ENCODE measurements at regions not wholly inside any gene's neighbourhood (a gene's known extent, or its start where the extent isn't known, plus 50 kb on each side); places are given as distances from the start of the nearest gene placed in this dataset.

- Histone ChIP-seq H3K4me1 (ENCODE audit: control insufficient read depth, insufficient read depth, low read length, poor library complexity, severe bottlenecking) (no peaks in the 10 kb centered on the region), H3K36me3 (ENCODE audit: control insufficient read depth, insufficient read depth, low read length) (no peaks in the 10 kb centered on the region), H3K4me3 (ENCODE audit: low read depth, low read length) (no peak overlapping the region), H3K27ac (ENCODE audit: insufficient read depth, low read length, poor library complexity, severe bottlenecking) (no peak overlapping the region), H3K27me3 (ENCODE audit: control insufficient read depth, insufficient read depth, low read length) (no peaks in the 10 kb centered on the region), H3K9me3 (ENCODE audit: control insufficient read depth in 2 of 2, low read length in 2 of 2) (no peaks in the 10 kb centered on the region)
- peaks cover 0 to 4% (median 2%) of the 10 kb centered on the region in 7 donors for H3K9me3 Mint-ChIP-seq
- H3K4me3 Mint-ChIP-seq = no peak overlapping the region
- H3K36me3 Mint-ChIP-seq = no peaks in the 10 kb centered on the region
- H3K27me3 Mint-ChIP-seq = no peaks in the 10 kb centered on the region
- H3K27ac Mint-ChIP-seq = no peak overlapping the region
- no peak for ATAC-seq (ENCODE audit: low read depth in 2 of 2)
- H3K4me1 Mint-ChIP-seq = no peaks in the 10 kb centered on the region
- no peak for DNase-seq
Observed at GRCh38 chr4:14083150-14083549, 455.6 kb upstream of the BOD1L1 start.

- H3K4me1 Mint-ChIP-seq = no peaks in the 10 kb centered on the region
- H3K36me3 Mint-ChIP-seq = no peaks in the 10 kb centered on the region
- H3K27ac Mint-ChIP-seq = no peak overlapping the region
- H3K4me3 Mint-ChIP-seq = no peak overlapping the region
- Histone ChIP-seq H3K36me3 (ENCODE audit: control insufficient read depth, insufficient read depth, low read length) (no peaks in the 10 kb centered on the region), H3K27me3 (ENCODE audit: control insufficient read depth, insufficient read depth, low read length) (no peaks in the 10 kb centered on the region), H3K9me3 (ENCODE audit: control insufficient read depth in 2 of 2, low read length in 2 of 2) (no peaks in the 10 kb centered on the region), H3K27ac (ENCODE audit: insufficient read depth, low read length, poor library complexity, severe bottlenecking) (no peak overlapping the region), H3K4me3 (ENCODE audit: low read depth, low read length) (no peak overlapping the region), H3K4me1 (ENCODE audit: control insufficient read depth, insufficient read depth, low read length, poor library complexity, severe bottlenecking) (no peaks in the 10 kb centered on the region)
- ATAC-seq (ENCODE audit: low read depth in 2 of 2) (no peak), DNase-seq (no peak)
- H3K27me3 Mint-ChIP-seq = no peaks in the 10 kb centered on the region
- peaks cover 0 to 7% (median 2%) of the 10 kb centered on the region in 7 donors for H3K9me3 Mint-ChIP-seq
Observed at GRCh38 chr4:14084598-14084997, 457.1 kb upstream of the BOD1L1 start.

- H3K4me1 ChIP-seq (ENCODE audit: control insufficient read depth, insufficient read depth, low read length, poor library complexity, severe bottlenecking) = no peaks in the 10 kb centered on the region
- H3K36me3 Mint-ChIP-seq = no peaks in the 10 kb centered on the region
Observed at GRCh38 chr4:14087459-14087858, 459.9 kb upstream of the BOD1L1 start.

GRCh38 chr4:14087921-14088320 lies 460.4 kb upstream of the BOD1L1 start:
- Histone ChIP-seq H3K27ac (ENCODE audit: insufficient read depth, low read length, poor library complexity, severe bottlenecking) (no peak overlapping the region), H3K4me1 (ENCODE audit: control insufficient read depth, insufficient read depth, low read length, poor library complexity, severe bottlenecking) (no peaks in the 10 kb centered on the region), H3K36me3 (ENCODE audit: control insufficient read depth, insufficient read depth, low read length) (no peaks in the 10 kb centered on the region), H3K27me3 (ENCODE audit: control insufficient read depth, insufficient read depth, low read length) (no peaks in the 10 kb centered on the region), H3K4me3 (ENCODE audit: low read depth, low read length) (no peak overlapping the region), H3K9me3 (ENCODE audit: control insufficient read depth in 2 of 2, low read length in 2 of 2) (no peaks in the 10 kb centered on the region)
- DNase-seq (no peak), ATAC-seq (ENCODE audit: low read depth in 2 of 2) (no peak)
- no peak overlapping the region for H3K4me3 Mint-ChIP-seq
- H3K27me3 Mint-ChIP-seq = peaks cover 4% of the 10 kb centered on the region
- H3K27ac Mint-ChIP-seq = no peak overlapping the region
- H3K9me3 Mint-ChIP-seq = peaks cover 0 to 12% (median 2%) of the 10 kb centered on the region in 7 donors
- no peaks in the 10 kb centered on the region for H3K36me3 Mint-ChIP-seq
- H3K4me1 Mint-ChIP-seq = no peaks in the 10 kb centered on the region

More at GRCh38 chr4:14087459-14087858, 459.9 kb upstream of the BOD1L1 start:
- no peak overlapping the region for H3K27ac Mint-ChIP-seq
- H3K4me3 Mint-ChIP-seq = no peak overlapping the region
- Histone ChIP-seq H3K9me3 (ENCODE audit: control insufficient read depth in 2 of 2, low read length in 2 of 2) (no peaks in the 10 kb centered on the region), H3K27ac (ENCODE audit: insufficient read depth, low read length, poor library complexity, severe bottlenecking) (no peak overlapping the region), H3K4me3 (ENCODE audit: low read depth, low read length) (no peak overlapping the region), H3K27me3 (ENCODE audit: control insufficient read depth, insufficient read depth, low read length) (no peaks in the 10 kb centered on the region), H3K36me3 (ENCODE audit: control insufficient read depth, insufficient read depth, low read length) (no peaks in the 10 kb centered on the region)
- DNase-seq (no peak), ATAC-seq (ENCODE audit: low read depth in 2 of 2) (no peak)
- H3K4me1 Mint-ChIP-seq = no peaks in the 10 kb centered on the region
- H3K27me3 Mint-ChIP-seq = peaks cover 4% of the 10 kb centered on the region
- H3K9me3 Mint-ChIP-seq = peaks cover 0 to 12% (median 2%) of the 10 kb centered on the region in 7 donors

GRCh38 chr4:14091531-14091930 lies 464.0 kb upstream of the BOD1L1 start:
- ATAC-seq (ENCODE audit: low read depth in 2 of 2) = no peak
- H3K4me3 Mint-ChIP-seq = no peak overlapping the region
- no peak for DNase-seq
- no peaks in the 10 kb centered on the region for H3K36me3 Mint-ChIP-seq
- H3K4me1 Mint-ChIP-seq = no peaks in the 10 kb centered on the region
- H3K9me3 Mint-ChIP-seq = peaks cover 0 to 11% (median 0%) of the 10 kb centered on the region in 7 donors
- no peaks in the 10 kb centered on the region for H3K36me3 ChIP-seq (ENCODE audit: control insufficient read depth, insufficient read depth, low read length)
- no peak overlapping the region for H3K4me3 ChIP-seq (ENCODE audit: low read depth, low read length)
- H3K27me3 Mint-ChIP-seq = peaks cover 4% of the 10 kb centered on the region
- H3K4me1 ChIP-seq (ENCODE audit: control insufficient read depth, insufficient read depth, low read length, poor library complexity, severe bottlenecking) = no peaks in the 10 kb centered on the region
- no peak overlapping the region for H3K27ac Mint-ChIP-seq
- no peaks in the 10 kb centered on the region for H3K27me3 ChIP-seq (ENCODE audit: control insufficient read depth, insufficient read depth, low read length)
- no peak overlapping the region for H3K27ac ChIP-seq (ENCODE audit: insufficient read depth, low read length, poor library complexity, severe bottlenecking)
- H3K9me3 ChIP-seq (ENCODE audit: control insufficient read depth in 2 of 2, low read length in 2 of 2) = no peaks in the 10 kb centered on the region

- Mint-ChIP-seq H3K36me3 (no peaks in the 10 kb centered on the region), H3K27ac (no peak overlapping the region), H3K4me3 (no peak overlapping the region), H3K9me3 (peaks cover 0 to 11% (median 0%) of the 10 kb centered on the region in 7 donors), H3K4me1 (no peaks in the 10 kb centered on the region), H3K27me3 (peaks cover 4% of the 10 kb centered on the region)
- no peak overlapping the region for H3K27ac ChIP-seq (ENCODE audit: insufficient read depth, low read length, poor library complexity, severe bottlenecking)
- H3K9me3 ChIP-seq (ENCODE audit: control insufficient read depth in 2 of 2, low read length in 2 of 2) = no peaks in the 10 kb centered on the region
- H3K36me3 ChIP-seq (ENCODE audit: control insufficient read depth, insufficient read depth, low read length) = no peaks in the 10 kb centered on the region
- no peaks in the 10 kb centered on the region for H3K4me1 ChIP-seq (ENCODE audit: control insufficient read depth, insufficient read depth, low read length, poor library complexity, severe bottlenecking)
- no peaks in the 10 kb centered on the region for H3K27me3 ChIP-seq (ENCODE audit: control insufficient read depth, insufficient read depth, low read length)
- H3K4me3 ChIP-seq (ENCODE audit: low read depth, low read length) = no peak overlapping the region
- no peak for ATAC-seq (ENCODE audit: low read depth in 2 of 2)
- no peak for DNase-seq
Observed at GRCh38 chr4:14091966-14092365, 464.4 kb upstream of the BOD1L1 start.

GRCh38 chr4:14092741-14093140 lies 465.2 kb upstream of the BOD1L1 start:
- no peak for DNase-seq
- no peak overlapping the region for H3K27ac Mint-ChIP-seq

GRCh38 chr4:14095831-14096230 lies 468.3 kb upstream of the BOD1L1 start:
- Mint-ChIP-seq H3K27ac (no peak overlapping the region), H3K27me3 (peaks cover 4% of the 10 kb centered on the region), H3K4me3 (no peak overlapping the region), H3K9me3 (peaks cover 0 to 8% (median 0%) of the 10 kb centered on the region in 7 donors), H3K36me3 (no peaks in the 10 kb centered on the region), H3K4me1 (no peaks in the 10 kb centered on the region)
- no peak overlapping the region for H3K27ac ChIP-seq (ENCODE audit: insufficient read depth, low read length, poor library complexity, severe bottlenecking)
- DNase-seq (no peak), ATAC-seq (ENCODE audit: low read depth in 2 of 2) (no peak)
- no peaks in the 10 kb centered on the region for H3K4me1 ChIP-seq (ENCODE audit: control insufficient read depth, insufficient read depth, low read length, poor library complexity, severe bottlenecking)
- no peaks in the 10 kb centered on the region for H3K36me3 ChIP-seq (ENCODE audit: control insufficient read depth, insufficient read depth, low read length)
- H3K9me3 ChIP-seq (ENCODE audit: control insufficient read depth in 2 of 2, low read length in 2 of 2) = no peaks in the 10 kb centered on the region
- no peak overlapping the region for H3K4me3 ChIP-seq (ENCODE audit: low read depth, low read length)
- H3K27me3 ChIP-seq (ENCODE audit: control insufficient read depth, insufficient read depth, low read length) = no peaks in the 10 kb centered on the region

More at GRCh38 chr4:14092741-14093140, 465.2 kb upstream of the BOD1L1 start:
- Histone ChIP-seq H3K4me3 (ENCODE audit: low read depth, low read length) (no peak overlapping the region), H3K27me3 (ENCODE audit: control insufficient read depth, insufficient read depth, low read length) (no peaks in the 10 kb centered on the region), H3K27ac (ENCODE audit: insufficient read depth, low read length, poor library complexity, severe bottlenecking) (no peak overlapping the region), H3K9me3 (ENCODE audit: control insufficient read depth in 2 of 2, low read length in 2 of 2) (no peaks in the 10 kb centered on the region), H3K4me1 (ENCODE audit: control insufficient read depth, insufficient read depth, low read length, poor library complexity, severe bottlenecking) (no peaks in the 10 kb centered on the region), H3K36me3 (ENCODE audit: control insufficient read depth, insufficient read depth, low read length) (no peaks in the 10 kb centered on the region)
- Mint-ChIP-seq H3K27me3 (peaks cover 4% of the 10 kb centered on the region), H3K36me3 (no peaks in the 10 kb centered on the region), H3K4me3 (no peak overlapping the region), H3K4me1 (no peaks in the 10 kb centered on the region), H3K9me3 (peaks cover 0 to 11% (median 0%) of the 10 kb centered on the region in 7 donors)
- ATAC-seq (ENCODE audit: low read depth in 2 of 2) = no peak

Data from CD4-positive, CD25-positive, alpha-beta regulatory T cell (primary cell).